Prostate gland (tissue), 2 donors: ENCODE measurements at regions not wholly inside any gene's neighbourhood (a gene's known extent, or its start where the extent isn't known, plus 50 kb on each side); places are given as distances from the start of the nearest gene placed in this dataset.

Experiments used
- CTCF ChIP-seq, 4 experiments: fragments of 200-600 bp in 2 of 4; fragments of 450-650 bp in 2 of 4; sonication (generic) in 2 of 4; IDR thresholded peaks; 1 replicate in 3 of 4; 2 replicates in 1 of 4; pipeline ENCODE4 v1.5.1; 2016 to 2019; ENCODE audit warnings: antibody characterized with exemption in 4 of 4, mild to moderate bottlenecking in 2 of 4, moderate library complexity in 2 of 4
- POLR2A ChIP-seq: fragments of 450-650 bp; IDR thresholded peaks from one replicate; pipeline ENCODE4 v1.6.1; 2016; ENCODE audit warnings: antibody characterized with exemption, mild to moderate bottlenecking
- POLR2AphosphoS5 ChIP-seq: sonication (generic); formaldehyde crosslinking; IDR thresholded peaks from one replicate; pipeline ENCODE4 v1.6.1; 2017; ENCODE audit warnings: antibody characterized with exemption

DNA sequence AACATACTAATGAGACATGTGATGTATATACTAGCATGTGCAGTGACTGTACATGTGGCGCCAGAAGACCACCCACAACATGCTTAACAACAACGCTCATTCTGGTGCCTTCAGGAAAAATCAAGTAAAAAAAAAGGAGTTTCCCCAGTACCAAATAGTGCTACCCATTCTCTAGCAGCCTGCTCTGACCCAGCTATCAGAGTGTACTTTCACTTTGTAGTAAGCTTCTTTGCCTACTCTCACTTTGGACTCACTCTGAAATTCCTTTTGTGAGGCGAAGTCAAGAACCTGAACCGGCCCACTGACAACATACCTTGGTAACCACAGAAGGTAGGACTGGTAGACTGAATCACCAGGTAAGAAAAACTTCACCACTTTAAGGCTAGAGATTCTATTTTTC is 1100.0 kb downstream of the GRIK2 start:
- no peak for TF ChIP-seq POLR2AphosphoS5
- TF ChIP-seq CTCF (IDR thresholded peaks at IDR 0.05): no peak
- no peak for TF ChIP-seq POLR2A
